ENCODE measurements at regions not wholly inside any gene's neighbourhood (a gene's known extent, or its start where the extent isn't known, plus 50 kb on each side); places are given as distances from the start of the nearest gene placed in this dataset.

DNA sequence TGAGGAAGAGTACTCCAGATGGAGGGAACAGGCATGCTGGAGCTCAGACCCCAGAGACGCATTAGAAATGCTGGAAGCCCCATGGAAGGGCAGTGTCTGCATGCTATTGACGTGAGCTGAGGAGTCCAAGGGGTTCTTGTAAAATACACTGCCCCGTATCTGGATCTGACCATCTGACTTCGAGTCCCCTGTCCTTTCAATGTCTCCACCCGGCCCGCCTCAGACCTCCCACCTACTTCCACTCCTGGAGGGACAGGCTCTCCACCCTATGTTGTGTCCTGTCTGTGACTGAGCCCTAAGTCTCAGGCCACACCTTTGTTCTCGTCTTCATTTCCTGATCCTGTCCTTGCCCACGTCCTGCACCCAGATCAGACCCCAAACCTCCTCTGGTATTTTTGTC is 496.3 kb downstream of the CDH26 start:
- TF ChIP-seq, protein P1, sequence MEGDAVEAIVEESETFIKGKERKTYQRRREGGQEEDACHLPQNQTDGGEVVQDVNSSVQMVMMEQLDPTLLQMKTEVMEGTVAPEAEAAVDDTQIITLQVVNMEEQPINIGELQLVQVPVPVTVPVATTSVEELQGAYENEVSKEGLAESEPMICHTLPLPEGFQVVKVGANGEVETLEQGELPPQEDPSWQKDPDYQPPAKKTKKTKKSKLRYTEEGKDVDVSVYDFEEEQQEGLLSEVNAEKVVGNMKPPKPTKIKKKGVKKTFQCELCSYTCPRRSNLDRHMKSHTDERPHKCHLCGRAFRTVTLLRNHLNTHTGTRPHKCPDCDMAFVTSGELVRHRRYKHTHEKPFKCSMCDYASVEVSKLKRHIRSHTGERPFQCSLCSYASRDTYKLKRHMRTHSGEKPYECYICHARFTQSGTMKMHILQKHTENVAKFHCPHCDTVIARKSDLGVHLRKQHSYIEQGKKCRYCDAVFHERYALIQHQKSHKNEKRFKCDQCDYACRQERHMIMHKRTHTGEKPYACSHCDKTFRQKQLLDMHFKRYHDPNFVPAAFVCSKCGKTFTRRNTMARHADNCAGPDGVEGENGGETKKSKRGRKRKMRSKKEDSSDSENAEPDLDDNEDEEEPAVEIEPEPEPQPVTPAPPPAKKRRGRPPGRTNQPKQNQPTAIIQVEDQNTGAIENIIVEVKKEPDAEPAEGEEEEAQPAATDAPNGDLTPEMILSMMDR (conservative IDR thresholded peaks at IDR 0.05), result no peak
- TF ChIP-seq ZFX (IDR thresholded peaks at IDR 0.05), result no peak
